HUDEP-2 (cell line): ENCODE measurements at regions not wholly inside any gene's neighbourhood (a gene's known extent, or its start where the extent isn't known, plus 50 kb on each side); places are given as distances from the start of the nearest gene placed in this dataset.

Experiments
- DNase-seq, 76 experiments: peaks; one replicate each; lab custom pipeline; 2025; ENCODE audit not compliant: unreplicated experiment in 76 of 76; lab: John Stamatoyannopoulos, UW

- DNase-seq, result no peak
These were observed 954.1 kb upstream of the MIR17HG start for GRCh38 chr13:90393408-90393807.

GRCh38 chr13:90395348-90395747 lies 952.1 kb upstream of the MIR17HG start:
- DNase-seq, result no peak

- no peak for DNase-seq
These were observed 951.6 kb upstream of the MIR17HG start for GRCh38 chr13:90395846-90396245.

GRCh38 chr13:90396266-90396665 lies 951.2 kb upstream of the MIR17HG start:
- no peak for DNase-seq

DNA sequence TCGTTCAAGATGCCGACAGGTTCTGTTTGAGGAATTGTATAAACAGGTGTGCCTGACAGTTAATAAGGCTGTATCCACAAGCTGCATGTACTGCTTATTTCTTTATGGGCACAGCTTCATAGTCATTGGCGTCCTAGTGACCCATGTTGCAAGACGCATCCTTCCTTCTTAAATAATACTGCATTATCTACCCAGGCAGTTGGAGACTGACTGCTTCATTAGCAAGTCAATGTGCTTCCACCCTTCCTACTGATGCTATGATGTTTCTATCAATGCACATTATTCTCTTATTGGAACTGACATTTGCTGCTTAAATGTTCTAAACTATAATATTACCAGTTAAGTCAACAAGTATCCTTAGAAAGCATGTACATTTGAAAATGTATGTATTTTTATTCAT lies 950.0 kb upstream of the MIR17HG start:
- no peak for DNase-seq

GRCh38 chr13:90400372-90400771 lies 947.1 kb upstream of the MIR17HG start:
- DNase-seq, result no peak

DNA sequence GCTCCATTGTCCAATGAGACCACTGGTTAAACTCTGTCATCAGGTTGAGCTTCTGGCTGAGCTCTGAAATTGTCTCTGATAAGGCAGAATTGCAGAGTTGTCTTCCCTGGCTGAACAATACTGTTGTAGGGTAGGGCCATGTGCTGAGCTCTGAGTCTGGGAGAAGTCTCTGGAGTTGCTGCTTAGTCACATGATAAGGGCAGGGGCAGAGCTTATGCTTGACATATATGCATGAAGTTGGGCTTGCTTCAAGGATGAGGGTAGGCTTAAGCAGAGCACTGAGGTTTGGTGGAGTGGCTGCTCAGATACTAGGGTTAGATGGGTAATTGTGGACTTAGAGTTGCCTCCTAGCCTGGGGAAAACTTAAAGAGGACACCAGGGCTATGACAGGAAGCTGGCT lies 946.3 kb upstream of the MIR17HG start:
- peak in 3 of 76 experiments; percentile 3 to 28 (median 16) for DNase-seq

DNA sequence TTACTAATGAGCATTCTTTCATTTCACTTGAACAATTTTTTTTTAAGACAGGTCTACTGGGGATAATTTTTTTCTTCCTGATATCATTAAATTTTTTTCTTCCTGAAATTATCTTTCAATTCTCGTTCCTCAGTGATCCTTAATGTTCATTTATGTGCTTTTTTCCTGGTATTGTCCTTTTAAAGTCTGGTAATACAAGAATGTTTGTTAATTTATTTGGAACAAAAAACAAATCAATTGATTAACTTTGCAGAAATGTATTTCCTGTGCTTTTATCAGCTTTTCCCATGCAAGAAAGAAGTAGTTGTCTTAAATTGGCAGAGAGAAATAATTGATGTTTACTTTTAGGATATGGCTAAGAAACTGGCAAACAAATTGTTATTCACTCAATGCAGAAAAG lies 945.4 kb upstream of the MIR17HG start:
- no peak for DNase-seq

- no peak for DNase-seq
These were observed 944.9 kb upstream of the MIR17HG start for GRCh38 chr13:90402613-90403012.

- no peak for DNase-seq
These were observed 944.0 kb upstream of the MIR17HG start for GRCh38 chr13:90403330-90404082.

GRCh38 chr13:90405301-90405700 lies 942.2 kb upstream of the MIR17HG start:
- no peak for DNase-seq

DNA sequence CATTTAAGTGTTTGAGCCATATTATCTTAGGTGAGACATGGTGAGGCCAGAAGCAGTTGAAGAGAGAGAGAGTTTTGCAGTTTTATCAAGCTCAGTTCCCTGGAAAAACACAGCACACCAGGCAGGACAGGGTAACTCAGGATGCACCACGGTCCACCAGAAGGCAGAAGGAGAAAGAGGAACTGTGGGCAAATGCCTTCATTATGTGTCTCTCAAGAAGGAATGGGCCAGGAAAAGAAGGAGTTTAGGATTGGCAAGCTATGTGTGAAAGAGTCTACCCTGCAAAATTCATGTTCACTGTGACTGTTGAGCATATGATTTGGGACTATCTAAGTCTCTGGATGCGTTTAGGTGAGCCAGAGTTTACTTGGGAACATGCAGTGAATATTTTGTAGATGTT lies 934.5 kb upstream of the MIR17HG start:
- no peak for DNase-seq

DNA sequence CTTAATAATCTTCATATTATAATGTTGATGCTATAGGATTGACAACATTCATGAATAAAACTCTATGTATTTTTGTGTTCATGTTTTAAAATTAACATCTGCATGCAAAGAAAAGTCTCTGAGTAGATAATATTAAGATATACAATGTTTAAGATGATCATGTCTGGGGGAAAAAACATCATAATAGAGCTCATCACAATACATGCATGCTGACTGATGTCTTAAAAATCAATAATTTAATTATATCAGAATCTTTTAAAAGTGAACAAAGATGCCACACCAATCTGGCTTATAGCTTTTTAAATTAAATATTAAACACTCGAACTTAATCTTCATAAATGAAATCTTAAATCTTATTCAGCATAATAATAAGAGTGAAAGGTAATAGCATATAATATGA lies 933.9 kb upstream of the MIR17HG start:
- no peak for DNase-seq

GRCh38 chr13:90414691-90415596 lies 932.5 kb upstream of the MIR17HG start:
- DNase-seq, result peak in 11 of 76 experiments; percentile 1 to 17 (median 9)

GRCh38 chr13:90415902-90416301 lies 931.6 kb upstream of the MIR17HG start:
- no peak for DNase-seq

- DNase-seq, result peak in 4 of 76 experiments; percentile 5 to 36 (median 24)
These were observed 931.0 kb upstream of the MIR17HG start for GRCh38 chr13:90416519-90416918.

DNA sequence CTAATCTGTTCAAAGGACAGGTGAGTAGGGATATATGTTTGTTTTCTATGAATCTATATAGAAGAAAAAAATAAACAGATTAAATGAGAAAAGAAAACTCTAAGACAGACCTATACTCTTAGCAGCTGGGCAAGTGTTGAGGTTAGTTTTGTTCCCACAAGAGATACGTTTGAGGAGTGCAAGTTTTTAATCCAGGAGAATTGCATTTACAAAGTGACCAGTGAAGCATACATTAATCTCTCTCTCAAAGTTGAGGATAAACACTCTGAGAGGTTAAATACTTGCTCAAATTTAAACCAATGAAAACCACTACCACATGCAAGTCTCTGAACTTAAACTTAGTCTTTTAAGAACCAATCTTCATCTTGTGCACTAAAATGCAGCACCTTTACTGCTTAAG lies 930.5 kb upstream of the MIR17HG start:
- no peak for DNase-seq

GRCh38 chr13:90420683-90421082 lies 926.8 kb upstream of the MIR17HG start:
- peak in 1 of 76 experiments; percentile 2 for DNase-seq

- peak in 1 of 76 experiments; percentile 7 for DNase-seq
These were observed 919.9 kb upstream of the MIR17HG start for GRCh38 chr13:90427322-90428272.

GRCh38 chr13:90428522-90429210 lies 918.8 kb upstream of the MIR17HG start:
- DNase-seq, result no peak
